ENCODE measurements at regions not wholly inside any gene's neighbourhood (a gene's known extent, or its start where the extent isn't known, plus 50 kb on each side); places are given as distances from the start of the nearest gene placed in this dataset.

DNA sequence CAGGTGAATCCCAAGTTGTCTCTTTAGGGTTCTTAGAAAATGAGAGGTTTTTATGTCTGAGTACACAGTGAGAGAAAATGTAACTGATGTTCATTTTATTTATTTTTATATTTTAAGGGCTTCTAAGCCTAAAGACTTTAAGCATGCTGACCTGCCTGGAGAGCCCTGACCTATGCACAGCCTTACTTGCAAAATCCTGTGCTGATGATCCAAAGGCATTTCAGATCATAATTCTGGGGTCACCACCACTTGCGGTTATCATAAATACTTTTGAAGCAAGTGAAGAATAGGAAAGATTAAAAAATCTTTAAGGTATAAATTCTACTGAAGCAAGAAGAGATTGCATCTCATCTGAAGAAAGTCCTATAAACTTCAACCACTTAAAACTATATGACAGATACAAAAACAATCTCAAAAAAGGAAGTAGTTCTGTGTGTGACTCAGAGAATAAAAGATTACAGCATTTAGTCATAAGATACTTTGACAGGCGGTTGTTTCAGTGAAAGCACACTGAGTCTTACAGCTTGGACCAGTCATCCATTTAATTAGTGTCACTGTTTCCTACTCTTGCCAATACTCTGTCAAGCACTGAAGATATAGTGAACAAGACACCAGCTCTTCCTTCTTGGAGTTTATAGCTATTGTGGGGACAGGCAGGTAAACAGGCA is 245.2 kb upstream of the DIPK2B start:
- no peaks in the 10 kb centered on the region for H3K36me3 ChIP-seq
- no peaks in the 10 kb centered on the region for H3K36me3 Mint-ChIP-seq
- H3K4me3 ChIP-seq, result no peak overlapping the region
- H3K4me3 Mint-ChIP-seq, result no peak overlapping the region
- no peaks in the 10 kb centered on the region for H3K79me2 ChIP-seq (ENCODE audit: low read depth)
- H3K4me1 Mint-ChIP-seq, result peaks cover 2% of the 10 kb centered on the region
- H3K27me3 ChIP-seq, result no peaks in the 10 kb centered on the region
- no peak for DNase-seq (ENCODE audit: low spot score)
- no peaks in the 10 kb centered on the region for H4K20me1 ChIP-seq (ENCODE audit: low read depth)
- H3K9me3 ChIP-seq (ENCODE audit: low read depth), result no peaks in the 10 kb centered on the region
- H3K27ac Mint-ChIP-seq, result no peak overlapping the region
- H3K27ac ChIP-seq, result no peak overlapping the region
- no peaks in the 10 kb centered on the region for H3K4me1 ChIP-seq
- H3F3A ChIP-seq (ENCODE audit: low read depth), result no peaks in the 10 kb centered on the region
- no peak overlapping the region for H3K4me2 ChIP-seq
- no peak overlapping the region for H2AFZ ChIP-seq (replicated peaks)
- TF ChIP-seq, protein P1, sequence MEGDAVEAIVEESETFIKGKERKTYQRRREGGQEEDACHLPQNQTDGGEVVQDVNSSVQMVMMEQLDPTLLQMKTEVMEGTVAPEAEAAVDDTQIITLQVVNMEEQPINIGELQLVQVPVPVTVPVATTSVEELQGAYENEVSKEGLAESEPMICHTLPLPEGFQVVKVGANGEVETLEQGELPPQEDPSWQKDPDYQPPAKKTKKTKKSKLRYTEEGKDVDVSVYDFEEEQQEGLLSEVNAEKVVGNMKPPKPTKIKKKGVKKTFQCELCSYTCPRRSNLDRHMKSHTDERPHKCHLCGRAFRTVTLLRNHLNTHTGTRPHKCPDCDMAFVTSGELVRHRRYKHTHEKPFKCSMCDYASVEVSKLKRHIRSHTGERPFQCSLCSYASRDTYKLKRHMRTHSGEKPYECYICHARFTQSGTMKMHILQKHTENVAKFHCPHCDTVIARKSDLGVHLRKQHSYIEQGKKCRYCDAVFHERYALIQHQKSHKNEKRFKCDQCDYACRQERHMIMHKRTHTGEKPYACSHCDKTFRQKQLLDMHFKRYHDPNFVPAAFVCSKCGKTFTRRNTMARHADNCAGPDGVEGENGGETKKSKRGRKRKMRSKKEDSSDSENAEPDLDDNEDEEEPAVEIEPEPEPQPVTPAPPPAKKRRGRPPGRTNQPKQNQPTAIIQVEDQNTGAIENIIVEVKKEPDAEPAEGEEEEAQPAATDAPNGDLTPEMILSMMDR (IDR thresholded peaks at IDR 0.05), result no peak
- TF ChIP-seq EZH2 (IDR thresholded peaks at IDR 0.05) (no peak), EZH2phosphoT487 (IDR thresholded peaks at IDR 0.05) (no peak)
- H3K27me3 Mint-ChIP-seq (ENCODE audit: insufficient read depth, low read depth), result no peaks in the 10 kb centered on the region
- peaks cover 3% of the 10 kb centered on the region for H3K9me3 Mint-ChIP-seq
- H3K9ac ChIP-seq, result no peak overlapping the region

DNA sequence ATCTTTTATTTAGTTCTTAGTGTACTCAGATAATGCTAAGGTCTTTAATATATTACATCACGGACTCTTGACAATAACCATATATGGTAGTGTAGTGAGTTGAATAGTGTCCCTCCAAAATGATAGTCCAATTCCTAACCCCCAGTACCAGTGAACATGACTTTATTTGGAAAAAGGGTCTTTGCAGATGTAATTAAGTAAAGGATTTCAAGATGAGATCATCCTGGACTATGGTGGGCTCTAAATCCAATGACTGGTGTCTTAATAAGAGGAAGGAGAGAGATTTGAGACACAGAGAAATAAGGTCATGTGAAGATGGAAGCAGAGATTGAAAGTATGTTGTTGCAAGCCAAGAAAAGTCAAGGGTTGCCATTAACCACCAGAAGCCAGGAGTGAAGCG is 236.5 kb upstream of the DIPK2B start:
- Mint-ChIP-seq H3K4me1 (peaks cover 5% of the 10 kb centered on the region), H3K36me3 (no peaks in the 10 kb centered on the region), H3K27me3 (ENCODE audit: insufficient read depth, low read depth) (peaks cover 2% of the 10 kb centered on the region), H3K27ac (no peak overlapping the region), H3K9me3 (peaks cover 10% of the 10 kb centered on the region), H3K4me3 (no peak overlapping the region)
- no peak overlapping the region for H3K9ac ChIP-seq
- no peaks in the 10 kb centered on the region for H3K27me3 ChIP-seq
- H3K4me3 ChIP-seq, result no peak overlapping the region
- TF ChIP-seq EZH2 (IDR thresholded peaks at IDR 0.05), result no peak
- TF ChIP-seq, protein P1 (IDR thresholded peaks at IDR 0.05), result no peak
- no peak for TF ChIP-seq EZH2phosphoT487 (IDR thresholded peaks at IDR 0.05)
- H3K4me2 ChIP-seq, result no peak overlapping the region
- no peaks in the 10 kb centered on the region for H3K9me3 ChIP-seq (ENCODE audit: low read depth)
- no peak for DNase-seq (ENCODE audit: low spot score)
- H3F3A ChIP-seq (ENCODE audit: low read depth), result no peaks in the 10 kb centered on the region
- H3K4me1 ChIP-seq, result no peaks in the 10 kb centered on the region
- no peak overlapping the region for H3K27ac ChIP-seq
- H3K79me2 ChIP-seq (ENCODE audit: low read depth), result no peaks in the 10 kb centered on the region
- H3K36me3 ChIP-seq, result no peaks in the 10 kb centered on the region
- no peak overlapping the region for H2AFZ ChIP-seq (replicated peaks)
- H4K20me1 ChIP-seq (ENCODE audit: low read depth), result no peaks in the 10 kb centered on the region

DNA sequence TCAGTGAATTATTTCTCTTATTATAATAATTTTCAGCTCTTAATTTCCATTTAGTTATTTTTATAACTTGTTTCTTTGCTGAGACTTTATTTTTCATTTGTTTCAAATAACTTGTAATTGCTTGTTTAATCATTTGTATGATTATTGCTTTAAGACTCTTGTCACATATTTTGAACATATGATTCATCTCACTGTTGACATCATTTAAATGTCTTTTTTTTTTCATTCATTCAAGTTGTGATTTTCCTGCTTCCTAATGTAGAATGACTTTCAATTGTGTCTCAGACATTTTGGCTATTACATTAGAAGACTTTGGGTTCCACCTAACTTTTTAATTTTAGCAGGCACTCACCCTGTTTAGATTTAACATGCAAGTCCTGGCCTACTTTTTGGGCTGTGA is 234.8 kb upstream of the DIPK2B start:
- Histone ChIP-seq H3K9ac (no peak overlapping the region), H3K9me3 (ENCODE audit: low read depth) (no peaks in the 10 kb centered on the region), H3K79me2 (ENCODE audit: low read depth) (no peaks in the 10 kb centered on the region), H3K36me3 (no peaks in the 10 kb centered on the region), H3K4me1 (no peaks in the 10 kb centered on the region), H2AFZ (replicated peaks) (no peak overlapping the region), H3F3A (ENCODE audit: low read depth) (no peaks in the 10 kb centered on the region), H3K4me3 (no peak overlapping the region), H3K27me3 (no peaks in the 10 kb centered on the region), H4K20me1 (ENCODE audit: low read depth) (no peaks in the 10 kb centered on the region), H3K4me2 (no peak overlapping the region), H3K27ac (no peak overlapping the region)
- peaks cover 5% of the 10 kb centered on the region for H3K4me1 Mint-ChIP-seq
- H3K36me3 Mint-ChIP-seq, result no peaks in the 10 kb centered on the region
- peaks cover 2% of the 10 kb centered on the region for H3K27me3 Mint-ChIP-seq (ENCODE audit: insufficient read depth, low read depth)
- DNase-seq (ENCODE audit: low spot score), result no peak
- no peak overlapping the region for H3K4me3 Mint-ChIP-seq
- no peak overlapping the region for H3K27ac Mint-ChIP-seq
- peaks cover 11% of the 10 kb centered on the region for H3K9me3 Mint-ChIP-seq
- TF ChIP-seq, protein P1 (IDR thresholded peaks at IDR 0.05), result no peak
- TF ChIP-seq EZH2 (IDR thresholded peaks at IDR 0.05), result no peak
- TF ChIP-seq EZH2phosphoT487 (IDR thresholded peaks at IDR 0.05), result no peak

All from neural progenitor cell (in vitro differentiated cells).